ES-I3 (cell line): ENCODE measurements at regions not wholly inside any gene's neighbourhood (a gene's known extent, or its start where the extent isn't known, plus 50 kb on each side); places are given as distances from the start of the nearest gene placed in this dataset.
"Not testable (repeated sequence)": the region's sequence is repeated elsewhere in the genome, so short reads cannot be mapped to it uniquely, and the experiment has no call there.

Experiments used
- H3K36me3 ChIP-seq: 2 replicates; pipeline ENCODE4 v1.6.1; 2013; ENCODE audit warnings: mild to moderate bottlenecking, low read length, control low read depth, moderate library complexity; ENCODE audit not compliant: insufficient read depth
- H3K4me1 ChIP-seq: 2 replicates; pipeline ENCODE4 v1.6.1; 2013; ENCODE audit warnings: mild to moderate bottlenecking, control low read depth, low read length; ENCODE audit not compliant: insufficient read depth
- H3K9ac ChIP-seq: 2 replicates; pipeline ENCODE4 v1.6.1; 2013; ENCODE audit warnings: low read depth, mild to moderate bottlenecking, low read length, moderate library complexity
- H3K9me3 ChIP-seq: 2 replicates; pipeline ENCODE4 v1.6.1; 2013; ENCODE audit warnings: mild to moderate bottlenecking, low read length, moderate library complexity; ENCODE audit not compliant: control insufficient read depth, insufficient read depth

DNA sequence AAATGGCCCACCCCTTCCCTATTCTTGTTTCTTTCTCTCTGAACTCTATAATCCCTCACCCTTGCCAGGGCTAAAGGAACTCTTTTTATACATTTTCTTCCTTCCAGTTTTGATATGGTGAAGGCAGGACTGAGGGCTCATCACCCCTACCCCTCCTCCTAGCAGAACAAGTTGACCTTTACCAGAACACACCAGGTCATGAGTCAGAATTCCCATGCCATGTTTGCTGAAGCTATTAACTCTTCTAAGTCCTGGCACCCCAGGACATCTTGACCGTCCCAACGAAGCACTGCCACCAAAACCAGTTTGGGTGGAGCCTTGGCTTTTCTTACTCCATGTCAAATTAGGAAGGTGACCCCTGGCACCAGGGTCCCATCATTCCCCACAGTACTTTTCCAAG lies 57.5 kb upstream of the DYNLT3 start:
- Histone ChIP-seq H3K9me3 (no peaks in the 10 kb centered on the region), H3K4me1 (0 out of 2 replicates have a peak, but pooled peaks cover 5% of the 10 kb centered on the region), H3K9ac (no peak overlapping the region), H3K36me3 (no peaks in the 10 kb centered on the region)

DNA sequence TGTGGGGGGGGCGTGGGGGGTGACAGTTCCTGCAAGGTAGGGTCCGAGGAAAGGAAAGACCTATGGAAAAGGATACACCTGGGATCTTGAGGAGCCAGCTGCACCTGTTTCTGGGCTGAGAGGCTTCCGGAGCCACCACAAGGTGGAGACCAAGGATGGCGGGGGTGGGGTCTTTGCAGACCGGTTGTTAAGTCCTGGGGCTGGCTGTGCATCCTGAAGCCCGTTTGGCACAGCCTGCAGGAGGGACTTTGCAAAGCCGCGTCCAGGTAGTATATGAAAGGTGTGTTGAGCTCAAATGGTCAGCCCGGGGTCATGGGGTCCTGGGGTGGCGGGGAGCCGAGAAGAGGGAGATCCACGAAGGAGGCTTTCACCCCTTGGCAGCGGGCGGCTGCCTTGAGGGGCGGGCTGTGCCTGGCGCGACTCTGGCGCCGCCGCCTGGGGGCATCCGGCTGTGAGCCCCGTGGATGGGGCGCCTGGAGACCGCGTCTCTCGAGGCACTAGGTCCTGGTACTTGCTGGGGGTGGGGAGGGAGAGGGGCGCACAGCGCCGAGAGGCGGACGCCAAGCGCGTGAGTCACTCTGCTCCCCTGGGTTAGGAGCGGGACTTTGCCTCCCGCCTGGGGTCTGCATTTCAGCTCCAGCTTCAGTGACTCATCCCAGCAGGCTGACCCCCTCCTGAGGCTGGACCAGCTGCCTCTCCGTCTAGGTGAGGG lies 58.2 kb upstream of the DYNLT3 start:
- H3K9me3 ChIP-seq = no peaks in the 10 kb centered on the region
- H3K36me3 ChIP-seq = no peaks in the 10 kb centered on the region
- 0 out of 2 replicates have a peak, but pooled peaks cover 5% of the 10 kb centered on the region for H3K4me1 ChIP-seq
- H3K9ac ChIP-seq = peak overlapping the region; percentile 56; the same call in 1 of the 2 replicates

DNA sequence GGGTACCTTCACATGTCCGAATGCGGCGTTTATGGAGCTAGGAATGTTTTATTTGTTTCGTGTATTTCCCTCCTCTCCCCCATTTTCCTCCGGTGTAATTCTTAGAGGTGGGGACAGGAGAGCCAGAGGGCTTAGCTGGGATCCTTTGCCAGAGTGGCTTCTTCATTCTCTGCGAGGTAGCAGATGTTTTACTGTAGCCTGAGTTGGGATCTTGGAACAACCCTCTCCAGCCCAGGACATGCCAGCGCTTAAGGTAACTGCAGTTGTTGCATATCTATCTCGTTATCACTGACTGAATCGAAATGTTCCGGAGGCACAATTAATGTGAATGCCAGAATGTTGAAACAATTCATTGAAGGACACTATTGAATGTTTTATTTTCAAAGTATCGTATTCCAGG lies 59.0 kb upstream of the DYNLT3 start:
- H3K36me3 ChIP-seq = no peaks in the 10 kb centered on the region
- 0 out of 2 replicates have a peak, but pooled peaks cover 5% of the 10 kb centered on the region for H3K4me1 ChIP-seq
- H3K9me3 ChIP-seq = no peaks in the 10 kb centered on the region
- H3K9ac ChIP-seq = peak overlapping the region; percentile 56; the same call in 1 of the 2 replicates

- H3K4me1 ChIP-seq = 0 out of 2 replicates have a peak, but pooled peaks cover under 1% of the 10 kb centered on the region
- no peaks in the 10 kb centered on the region for H3K9me3 ChIP-seq
- H3K36me3 ChIP-seq = no peaks in the 10 kb centered on the region
- H3K9ac ChIP-seq = no peak overlapping the region
Measured at GRCh38 chrX:37910186-37910585, 62.8 kb upstream of the DYNLT3 start.

- no peak overlapping the region for H3K9ac ChIP-seq
- no peaks in the 10 kb centered on the region for H3K36me3 ChIP-seq
- no peaks in the 10 kb centered on the region for H3K4me1 ChIP-seq
- H3K9me3 ChIP-seq = no peaks in the 10 kb centered on the region; the same call in 1 of the 2 replicates
Measured at GRCh38 chrX:37912304-37912703, 64.9 kb upstream of the DYNLT3 start.

GRCh38 chrX:37912777-37913176 lies 65.4 kb upstream of the DYNLT3 start:
- Histone ChIP-seq H3K9me3 (no peaks in the 10 kb centered on the region; the same call in 1 of the 2 replicates), H3K9ac (no peak overlapping the region), H3K36me3 (no peaks in the 10 kb centered on the region), H3K4me1 (no peaks in the 10 kb centered on the region)

DNA sequence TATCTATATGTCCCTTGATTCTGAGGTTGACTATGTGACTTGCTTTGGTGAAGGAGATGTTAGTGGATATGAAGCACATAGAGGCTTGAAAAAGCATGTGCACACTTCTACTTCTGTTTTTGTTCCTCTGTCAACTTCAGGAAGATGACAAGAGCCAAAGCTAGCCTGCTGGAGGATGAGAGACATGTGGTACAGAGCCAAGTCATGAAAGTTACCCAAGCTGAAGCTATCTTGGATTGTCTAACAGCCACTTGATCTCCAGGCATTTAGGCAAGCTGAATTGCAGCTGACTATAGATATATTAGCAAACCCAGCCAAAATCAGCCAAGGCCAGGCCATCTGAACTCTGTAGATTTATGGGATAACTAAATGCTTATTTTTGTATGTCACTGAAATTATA lies 70.8 kb upstream of the DYNLT3 start:
- Histone ChIP-seq H3K9ac (no peak overlapping the region), H3K36me3 (no peaks in the 10 kb centered on the region; the same call in 1 of the 2 replicates), H3K4me1 (no peaks in the 10 kb centered on the region), H3K9me3 (peaks cover 4% of the 10 kb centered on the region)

DNA sequence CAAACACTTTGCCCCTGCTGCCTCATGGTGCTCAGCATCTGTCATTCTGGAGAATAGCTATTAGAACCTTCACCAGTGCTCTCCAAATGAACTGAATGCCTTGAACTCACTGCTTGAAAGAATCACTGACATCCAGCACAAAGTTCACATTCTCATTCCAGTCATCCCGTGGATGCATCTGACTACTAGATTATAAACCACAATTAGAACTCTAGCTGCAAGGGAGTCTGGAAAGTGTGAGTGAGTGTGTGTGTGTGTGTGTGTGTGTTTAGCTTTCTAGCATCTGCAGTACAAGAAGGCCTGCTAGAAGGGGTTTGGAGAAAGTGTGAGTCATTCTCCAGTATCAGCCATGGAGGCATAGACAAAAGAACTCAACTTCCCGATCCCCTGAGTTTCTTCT lies 71.3 kb upstream of the DYNLT3 start:
- H3K4me1 ChIP-seq = no peaks in the 10 kb centered on the region
- H3K36me3 ChIP-seq = no peaks in the 10 kb centered on the region; the same call in 1 of the 2 replicates
- peaks cover 4% of the 10 kb centered on the region for H3K9me3 ChIP-seq
- no peak overlapping the region for H3K9ac ChIP-seq

GRCh38 chrX:37921758-37922157 lies 74.4 kb upstream of the DYNLT3 start:
- Histone ChIP-seq H3K9me3 (peaks cover 4% of the 10 kb centered on the region), H3K4me1 (no peaks in the 10 kb centered on the region), H3K9ac (no peak overlapping the region), H3K36me3 (no peaks in the 10 kb centered on the region; the same call in 1 of the 2 replicates)

DNA sequence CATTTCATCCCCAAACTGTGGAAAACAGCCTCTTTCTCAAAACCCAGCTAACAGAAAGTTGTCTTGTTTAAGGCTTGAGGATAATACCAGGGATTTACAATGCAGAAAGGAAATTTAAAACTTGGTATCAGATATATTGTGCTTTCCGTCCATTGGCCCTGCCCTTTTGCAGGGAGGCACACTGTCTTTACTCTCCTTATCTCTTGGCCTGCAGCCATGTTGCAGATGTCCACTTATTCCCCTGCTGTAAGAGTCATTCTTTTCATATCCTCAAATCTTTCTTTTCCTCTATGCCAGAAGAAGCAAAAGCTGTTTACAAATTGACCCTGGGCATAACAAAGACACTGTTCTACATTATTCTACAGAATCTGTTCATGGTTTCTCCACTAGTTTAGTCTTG lies 75.6 kb upstream of the DYNLT3 start:
- peaks cover 4% of the 10 kb centered on the region for H3K9me3 ChIP-seq
- no peaks in the 10 kb centered on the region; the same call in 1 of the 2 replicates for H3K36me3 ChIP-seq
- no peak overlapping the region for H3K9ac ChIP-seq
- no peaks in the 10 kb centered on the region for H3K4me1 ChIP-seq

DNA sequence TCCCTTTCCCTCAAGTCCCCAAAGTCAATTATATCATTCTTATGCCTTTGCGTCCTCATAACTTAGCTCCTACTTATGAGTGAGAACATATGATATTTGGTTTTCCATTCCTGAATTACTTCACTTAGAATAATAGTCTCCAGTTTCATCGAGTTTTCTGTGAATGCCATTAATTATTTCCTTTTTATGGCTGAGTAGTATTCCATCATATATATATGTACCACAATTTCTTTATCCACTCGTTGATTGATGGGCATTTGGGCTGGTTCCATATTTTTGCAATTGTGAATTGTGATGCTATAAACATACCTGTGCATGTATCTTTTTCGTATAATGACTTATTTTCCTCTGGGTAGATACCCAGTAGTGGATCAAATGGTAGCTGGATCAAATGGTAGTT lies 78.4 kb upstream of the DYNLT3 start:
- H3K9me3 ChIP-seq, H3K36me3 ChIP-seq, H3K4me1 ChIP-seq, H3K9ac ChIP-seq: not testable (repeated sequence)

- H3K9ac ChIP-seq = no peak overlapping the region
- H3K9me3 ChIP-seq = no peaks in the 10 kb centered on the region; the same call in 1 of the 2 replicates
- no peaks in the 10 kb centered on the region for H3K36me3 ChIP-seq
- H3K4me1 ChIP-seq = no peaks in the 10 kb centered on the region; the same call in 1 of the 2 replicates
Measured at GRCh38 chrX:37926700-37927099, 79.3 kb upstream of the DYNLT3 start.

- Histone ChIP-seq H3K9me3 (no peaks in the 10 kb centered on the region), H3K4me1 (peaks cover 11% of the 10 kb centered on the region), H3K9ac (no peak overlapping the region), H3K36me3 (no peaks in the 10 kb centered on the region)
Measured at GRCh38 chrX:37942170-37942569, 64.2 kb upstream of the SYTL5 start.

GRCh38 chrX:37943554-37944344 lies 62.6 kb upstream of the SYTL5 start:
- no peaks in the 10 kb centered on the region for H3K9me3 ChIP-seq
- peaks cover 11% of the 10 kb centered on the region for H3K4me1 ChIP-seq
- no peak overlapping the region for H3K9ac ChIP-seq
- H3K36me3 ChIP-seq = no peaks in the 10 kb centered on the region

DNA sequence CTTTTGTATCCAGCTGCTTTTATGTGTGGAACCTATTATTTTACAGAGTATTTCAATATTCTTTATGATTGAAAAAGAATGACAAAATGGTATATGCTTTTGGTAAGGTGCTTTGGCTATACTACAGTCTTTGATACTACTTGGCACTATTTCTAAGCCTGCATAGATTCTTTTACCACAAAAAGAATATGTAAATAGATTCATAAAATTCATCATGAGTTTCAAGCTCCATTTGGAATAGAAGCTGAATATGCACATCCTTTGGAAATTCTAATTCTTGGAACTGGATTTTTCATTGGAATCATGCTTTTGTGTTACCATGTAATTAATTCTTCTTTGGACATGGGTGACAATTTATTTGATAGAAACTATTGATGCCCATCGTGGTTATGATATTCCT lies 60.2 kb upstream of the SYTL5 start:
- Histone ChIP-seq H3K36me3 (no peaks in the 10 kb centered on the region), H3K9ac (no peak overlapping the region), H3K9me3 (no peaks in the 10 kb centered on the region), H3K4me1 (peaks cover 11% of the 10 kb centered on the region)
